ENCODE measurements at regions not wholly inside any gene's neighbourhood (a gene's known extent, or its start where the extent isn't known, plus 50 kb on each side); places are given as distances from the start of the nearest gene placed in this dataset.

DNA sequence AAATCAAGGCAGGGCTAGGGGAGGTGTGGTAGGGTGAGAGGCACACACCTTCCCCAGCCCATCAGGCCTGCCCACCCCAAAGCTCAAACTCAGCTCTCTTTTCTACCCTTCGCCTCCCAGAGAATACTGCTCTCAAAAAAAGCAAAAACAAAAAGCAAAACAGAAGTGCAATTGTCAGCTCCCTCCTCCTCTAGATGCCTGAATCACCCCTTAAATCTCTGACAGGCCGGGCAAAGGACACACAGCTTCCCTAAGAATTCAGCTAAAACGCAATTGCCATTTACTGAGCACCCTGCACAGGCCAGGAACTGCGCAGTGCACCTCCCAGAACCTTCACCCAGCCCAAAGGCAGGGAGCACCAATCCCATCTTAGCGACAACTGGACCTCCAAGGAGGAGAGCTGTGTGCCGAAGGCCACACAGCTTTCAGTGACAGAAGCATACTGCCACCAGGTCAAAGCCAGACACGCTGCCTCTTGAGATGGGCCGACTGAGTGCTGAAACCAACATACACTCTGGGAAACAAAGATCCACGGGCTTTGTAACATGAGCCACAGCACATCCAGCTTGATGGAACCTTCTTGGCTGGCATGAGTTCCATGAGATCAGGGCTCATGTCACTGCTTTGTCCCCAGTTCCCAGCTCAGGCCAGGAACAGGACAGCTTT lies 53.4 kb upstream of the STXBP1 start:
- TF ChIP-seq, protein P1, sequence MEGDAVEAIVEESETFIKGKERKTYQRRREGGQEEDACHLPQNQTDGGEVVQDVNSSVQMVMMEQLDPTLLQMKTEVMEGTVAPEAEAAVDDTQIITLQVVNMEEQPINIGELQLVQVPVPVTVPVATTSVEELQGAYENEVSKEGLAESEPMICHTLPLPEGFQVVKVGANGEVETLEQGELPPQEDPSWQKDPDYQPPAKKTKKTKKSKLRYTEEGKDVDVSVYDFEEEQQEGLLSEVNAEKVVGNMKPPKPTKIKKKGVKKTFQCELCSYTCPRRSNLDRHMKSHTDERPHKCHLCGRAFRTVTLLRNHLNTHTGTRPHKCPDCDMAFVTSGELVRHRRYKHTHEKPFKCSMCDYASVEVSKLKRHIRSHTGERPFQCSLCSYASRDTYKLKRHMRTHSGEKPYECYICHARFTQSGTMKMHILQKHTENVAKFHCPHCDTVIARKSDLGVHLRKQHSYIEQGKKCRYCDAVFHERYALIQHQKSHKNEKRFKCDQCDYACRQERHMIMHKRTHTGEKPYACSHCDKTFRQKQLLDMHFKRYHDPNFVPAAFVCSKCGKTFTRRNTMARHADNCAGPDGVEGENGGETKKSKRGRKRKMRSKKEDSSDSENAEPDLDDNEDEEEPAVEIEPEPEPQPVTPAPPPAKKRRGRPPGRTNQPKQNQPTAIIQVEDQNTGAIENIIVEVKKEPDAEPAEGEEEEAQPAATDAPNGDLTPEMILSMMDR (IDR thresholded peaks at IDR 0.05 in 2 of 3, conservative IDR thresholded peaks at IDR 0.05 in 1 of 3; ENCODE audit: borderline replicate concordance in 1 of 3, insufficient read depth in 1 of 3, low read depth in 2 of 3, low read length in 2 of 3) = no peak
- TF ChIP-seq EZH2phosphoT487 (IDR thresholded peaks at IDR 0.05; ENCODE audit: borderline replicate concordance) (no peak), SRF (IDR thresholded peaks at IDR 0.05; ENCODE audit: low read depth) (no peak), EZH2 (IDR thresholded peaks at IDR 0.05) (no peak), SP1 (IDR thresholded peaks at IDR 0.05; ENCODE audit: low read depth) (no peak), POLR2A (IDR thresholded peaks at IDR 0.05; ENCODE audit: borderline replicate concordance, extremely low read depth, insufficient read depth, insufficient read length) (no peak), POLR2AphosphoS5 (IDR thresholded peaks at IDR 0.05; ENCODE audit: low read depth, low read length) (no peak)
- TF ChIP-seq, protein P2, sequence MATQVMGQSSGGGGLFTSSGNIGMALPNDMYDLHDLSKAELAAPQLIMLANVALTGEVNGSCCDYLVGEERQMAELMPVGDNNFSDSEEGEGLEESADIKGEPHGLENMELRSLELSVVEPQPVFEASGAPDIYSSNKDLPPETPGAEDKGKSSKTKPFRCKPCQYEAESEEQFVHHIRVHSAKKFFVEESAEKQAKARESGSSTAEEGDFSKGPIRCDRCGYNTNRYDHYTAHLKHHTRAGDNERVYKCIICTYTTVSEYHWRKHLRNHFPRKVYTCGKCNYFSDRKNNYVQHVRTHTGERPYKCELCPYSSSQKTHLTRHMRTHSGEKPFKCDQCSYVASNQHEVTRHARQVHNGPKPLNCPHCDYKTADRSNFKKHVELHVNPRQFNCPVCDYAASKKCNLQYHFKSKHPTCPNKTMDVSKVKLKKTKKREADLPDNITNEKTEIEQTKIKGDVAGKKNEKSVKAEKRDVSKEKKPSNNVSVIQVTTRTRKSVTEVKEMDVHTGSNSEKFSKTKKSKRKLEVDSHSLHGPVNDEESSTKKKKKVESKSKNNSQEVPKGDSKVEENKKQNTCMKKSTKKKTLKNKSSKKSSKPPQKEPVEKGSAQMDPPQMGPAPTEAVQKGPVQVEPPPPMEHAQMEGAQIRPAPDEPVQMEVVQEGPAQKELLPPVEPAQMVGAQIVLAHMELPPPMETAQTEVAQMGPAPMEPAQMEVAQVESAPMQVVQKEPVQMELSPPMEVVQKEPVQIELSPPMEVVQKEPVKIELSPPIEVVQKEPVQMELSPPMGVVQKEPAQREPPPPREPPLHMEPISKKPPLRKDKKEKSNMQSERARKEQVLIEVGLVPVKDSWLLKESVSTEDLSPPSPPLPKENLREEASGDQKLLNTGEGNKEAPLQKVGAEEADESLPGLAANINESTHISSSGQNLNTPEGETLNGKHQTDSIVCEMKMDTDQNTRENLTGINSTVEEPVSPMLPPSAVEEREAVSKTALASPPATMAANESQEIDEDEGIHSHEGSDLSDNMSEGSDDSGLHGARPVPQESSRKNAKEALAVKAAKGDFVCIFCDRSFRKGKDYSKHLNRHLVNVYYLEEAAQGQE (IDR thresholded peaks at IDR 0.05; ENCODE audit: low read depth) = no peak
